OCI-LY7 (cell line): ENCODE measurements at regions not wholly inside any gene's neighbourhood (a gene's known extent, or its start where the extent isn't known, plus 50 kb on each side); places are given as distances from the start of the nearest gene placed in this dataset.
A peak's percentile ranks its signal among the peaks of the same experiment; 100 is the strongest.

Experiments used
- BruUV-seq: library from RNA; stranded (reverse); fragments of 400-500 nt; replicated peaks from 2 replicates; lab custom pipeline; 2021; lab: Mats Ljungman, UMichigan
- CTCF ChIA-PET: fragments of 300-600 bp; sonication (Branson Sonifier 250); formaldehyde crosslinking; loops from one replicate; lab custom pipeline; 2022; ENCODE audit warnings: antibody characterized with exemption; ENCODE audit not compliant: unreplicated experiment; lab: Charles Lee
- POLR2A ChIA-PET: fragments of 300-600 bp; sonication (Branson Sonifier 250); formaldehyde crosslinking; loops from one replicate; lab custom pipeline; 2022; ENCODE audit warnings: antibody characterized with exemption; lab: Charles Lee
- DNase-seq: peaks from one replicate; pipeline ENCODE4 v3.0.0-alpha.2; 2015; ENCODE audit warnings: low spot score
- H2AFZ ChIP-seq: fragments of 200-600 bp; sonication (generic), shearing (Covaris generic); 2 replicates; pipeline ENCODE4 v1.6.1; 2014; ENCODE audit warnings: mild to moderate bottlenecking, antibody characterized with exemption, low read length, moderate library complexity
- H3K27ac ChIP-seq: fragments of 200-600 bp; sonication (generic); 2 replicates; pipeline ENCODE4 v1.5.1; 2014; ENCODE audit warnings: mixed run types, low read depth, mild to moderate bottlenecking, moderate library complexity, low read length, inconsistent platforms; ENCODE audit not compliant: poor library complexity, severe bottlenecking
- H3K36me3 ChIP-seq: fragments of 200-600 bp; sonication (generic); 2 replicates; pipeline ENCODE4 v1.6.1; 2014; ENCODE audit warnings: mild to moderate bottlenecking, antibody characterized with exemption, low read length, moderate library complexity, mixed read lengths; ENCODE audit not compliant: insufficient read depth
- H3K4me1 ChIP-seq: fragments of 200-600 bp; sonication (generic); 2 replicates; pipeline ENCODE4 v1.5.1; 2014; ENCODE audit warnings: mild to moderate bottlenecking, low read length; ENCODE audit not compliant: insufficient read depth, poor library complexity, severe bottlenecking
- H3K4me2 ChIP-seq: fragments of 200-600 bp; sonication (generic); 2 replicates; pipeline ENCODE4 v1.6.1; 2014; ENCODE audit warnings: mild to moderate bottlenecking, low read length
- H3K4me3 ChIP-seq: fragments of 200-600 bp; sonication (generic); 2 replicates; pipeline ENCODE4 v1.5.1; 2014; ENCODE audit warnings: mild to moderate bottlenecking, low read depth, low read length; ENCODE audit not compliant: poor library complexity, severe bottlenecking
- H3K79me2 ChIP-seq: fragments of 200-600 bp; sonication (generic); 2 replicates; pipeline ENCODE4 v1.6.1; 2016; ENCODE audit warnings: low read depth, mild to moderate bottlenecking, low read length, moderate library complexity, mixed read lengths; ENCODE audit not compliant: insufficient read depth
- H3K9me2 ChIP-seq: fragments of 200-600 bp; sonication (generic); 2 replicates; pipeline ENCODE4 v1.6.1; 2016; ENCODE audit warnings: mild to moderate bottlenecking, low read length, mixed read lengths; ENCODE audit not compliant: insufficient read depth
- H3K9me3 ChIP-seq: fragments of 200-600 bp; sonication (generic); 2 replicates; pipeline ENCODE4 v1.6.1; 2014; ENCODE audit warnings: mild to moderate bottlenecking, mixed run types, low read length, mixed read lengths
- H4K20me1 ChIP-seq: fragments of 200-600 bp; sonication (generic); 2 replicates; pipeline ENCODE4 v1.6.1; 2014; ENCODE audit warnings: mild to moderate bottlenecking, antibody characterized with exemption, low read length, moderate library complexity, mixed read lengths; ENCODE audit not compliant: insufficient read depth
- EZH2phosphoT487 ChIP-seq: fragments of 200-600 bp; sonication (generic); IDR thresholded peaks from 2 replicates; pipeline ENCODE4 v1.6.1; 2018; ENCODE audit warnings: low read depth, borderline replicate concordance, mild to moderate bottlenecking, mixed run types, antibody characterized with exemption, low read length, moderate library complexity, mixed read lengths
- intact Hi-C: fragments of 100-400 bp; cut with micrococcal nuclease; formaldehyde crosslinking; loops from one replicate; pipeline ENCODE4 v1.10.0; 2022; ENCODE audit not compliant: unreplicated experiment
- TF ChIP-seq, protein P1 (sequence below): fragments of 200-600 bp; sonication (generic); conservative IDR thresholded peaks from 2 replicates; pipeline ENCODE4 v1.5.1; 2014; ENCODE audit warnings: mild to moderate bottlenecking, antibody characterized with exemption, low read length, moderate library complexity, mixed read lengths

DNA sequence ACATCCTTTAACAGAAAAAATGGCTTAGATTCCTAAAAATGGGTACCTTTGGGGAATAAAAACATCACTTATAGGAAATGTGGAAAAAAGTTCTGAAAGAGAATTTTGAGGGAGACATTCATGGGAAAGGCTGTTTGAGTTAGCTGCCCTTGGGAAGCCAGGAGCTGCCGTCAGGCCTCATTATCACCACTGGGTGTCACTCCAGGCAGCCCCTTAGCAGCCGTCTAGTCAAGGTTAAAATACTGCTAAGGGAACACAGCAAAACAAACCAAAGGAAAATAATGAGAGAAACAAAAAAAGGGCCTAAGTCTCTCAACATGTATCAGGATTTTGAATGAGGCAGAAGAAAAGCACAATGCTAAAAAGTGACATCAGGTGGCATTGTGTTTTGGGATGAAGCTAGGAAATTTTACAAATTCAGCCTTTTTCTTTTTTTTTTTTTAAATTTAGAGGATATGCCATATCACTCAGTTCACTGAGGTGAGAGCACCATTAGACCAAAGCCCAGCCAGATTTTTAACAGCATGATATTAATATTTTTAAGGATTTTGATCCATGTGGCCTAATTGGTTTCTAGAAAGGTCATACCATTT lies 235.3 kb downstream of the GPAT3 start:
- Histone ChIP-seq H3K9me3 (no peaks in the 10 kb centered on the region), H3K9me2 (no peaks in the 10 kb centered on the region), H3K36me3 (no peaks in the 10 kb centered on the region), H3K4me1 (no peaks in the 10 kb centered on the region), H3K4me2 (no peak overlapping the region), H4K20me1 (no peaks in the 10 kb centered on the region), H3K27ac (no peak overlapping the region), H3K4me3 (no peak overlapping the region), H2AFZ (no peak overlapping the region), H3K79me2 (no peaks in the 10 kb centered on the region)
- ChIA-PET POLR2A (interaction anchor here (0.6 to 1.1 kb wide), 3 partner anchors 26 to 379 kb away, joined by 3 to 4 read pairs (median 3); no protein-coding TSS in a partner anchor), CTCF (no interaction called here)
- intact Hi-C loops: no loop called here
- DNase-seq: peak; percentile 14
- TF ChIP-seq EZH2phosphoT487: no peak
- TF ChIP-seq, protein P1, sequence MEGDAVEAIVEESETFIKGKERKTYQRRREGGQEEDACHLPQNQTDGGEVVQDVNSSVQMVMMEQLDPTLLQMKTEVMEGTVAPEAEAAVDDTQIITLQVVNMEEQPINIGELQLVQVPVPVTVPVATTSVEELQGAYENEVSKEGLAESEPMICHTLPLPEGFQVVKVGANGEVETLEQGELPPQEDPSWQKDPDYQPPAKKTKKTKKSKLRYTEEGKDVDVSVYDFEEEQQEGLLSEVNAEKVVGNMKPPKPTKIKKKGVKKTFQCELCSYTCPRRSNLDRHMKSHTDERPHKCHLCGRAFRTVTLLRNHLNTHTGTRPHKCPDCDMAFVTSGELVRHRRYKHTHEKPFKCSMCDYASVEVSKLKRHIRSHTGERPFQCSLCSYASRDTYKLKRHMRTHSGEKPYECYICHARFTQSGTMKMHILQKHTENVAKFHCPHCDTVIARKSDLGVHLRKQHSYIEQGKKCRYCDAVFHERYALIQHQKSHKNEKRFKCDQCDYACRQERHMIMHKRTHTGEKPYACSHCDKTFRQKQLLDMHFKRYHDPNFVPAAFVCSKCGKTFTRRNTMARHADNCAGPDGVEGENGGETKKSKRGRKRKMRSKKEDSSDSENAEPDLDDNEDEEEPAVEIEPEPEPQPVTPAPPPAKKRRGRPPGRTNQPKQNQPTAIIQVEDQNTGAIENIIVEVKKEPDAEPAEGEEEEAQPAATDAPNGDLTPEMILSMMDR: peak; percentile 70
- no TSS peak for BruUV-seq

DNA sequence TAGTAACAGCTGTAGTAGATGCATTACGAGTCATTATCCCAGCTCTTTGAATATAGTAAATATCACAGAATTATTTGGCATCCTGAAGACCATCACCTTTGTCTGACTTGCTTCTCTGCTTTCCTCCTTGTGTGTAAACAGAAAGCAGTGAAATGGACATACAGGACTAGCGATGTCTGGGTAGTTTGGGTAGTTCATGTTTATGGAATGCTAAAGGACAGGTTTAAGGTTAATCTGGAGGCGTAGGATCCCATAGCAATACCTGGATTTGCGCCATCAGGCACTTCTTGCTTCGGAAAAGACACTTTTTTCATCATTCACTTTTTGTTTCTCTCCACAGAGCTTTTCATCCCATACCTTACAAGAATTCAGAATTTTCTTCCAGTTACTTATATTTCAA lies 232.2 kb downstream of the GPAT3 start:
- H3K27ac ChIP-seq: no peak overlapping the region
- no peak overlapping the region for H2AFZ ChIP-seq
- no peaks in the 10 kb centered on the region for H4K20me1 ChIP-seq
- ChIA-PET CTCF (interaction anchor here (1.1 kb wide), 1 partner anchor 10 kb away, joined by 3 read pairs; no protein-coding TSS in a partner anchor), POLR2A (interaction anchor here (0.8 to 1.0 kb wide), 2 partner anchors 14 to 140 kb away, joined by 3 read pairs; no protein-coding TSS in a partner anchor)
- no peak for DNase-seq
- no TSS peak for BruUV-seq
- H3K9me3 ChIP-seq: no peaks in the 10 kb centered on the region
- H3K4me1 ChIP-seq: no peaks in the 10 kb centered on the region
- no peaks in the 10 kb centered on the region for H3K36me3 ChIP-seq
- H3K4me2 ChIP-seq: no peak overlapping the region
- no peaks in the 10 kb centered on the region for H3K9me2 ChIP-seq
- no peak overlapping the region for H3K4me3 ChIP-seq
- intact Hi-C loops: no loop called here
- no peak for TF ChIP-seq EZH2phosphoT487
- TF ChIP-seq, protein P1: no peak
- H3K79me2 ChIP-seq: no peaks in the 10 kb centered on the region

DNA sequence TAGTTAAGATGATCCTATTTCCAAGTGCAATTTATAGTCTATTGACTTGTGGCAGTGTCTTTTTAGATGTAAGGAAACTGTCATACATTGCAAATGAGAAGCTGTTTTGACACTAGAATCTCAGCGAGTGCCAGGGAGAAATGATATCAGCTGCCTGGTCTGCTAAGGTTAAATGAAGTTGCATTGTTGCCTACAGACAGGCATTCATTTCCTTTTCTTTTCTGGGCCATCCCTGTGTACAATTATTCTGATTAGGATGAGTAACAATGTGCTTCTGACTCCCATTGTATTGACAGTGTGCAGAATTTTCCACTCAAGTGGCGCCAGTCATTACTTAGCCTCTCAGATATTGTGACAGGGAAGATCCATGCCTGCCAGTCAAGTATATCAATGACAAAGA lies 231.2 kb downstream of the GPAT3 start:
- POLR2A ChIA-PET: no interaction called here

More for the DNA sequence above, 231.2 kb downstream of the GPAT3 start:
- no peaks in the 10 kb centered on the region for H4K20me1 ChIP-seq
- H3K27ac ChIP-seq: no peak overlapping the region
- no peaks in the 10 kb centered on the region for H3K36me3 ChIP-seq
- BruUV-seq: no TSS peak
- intact Hi-C loops: no loop called here
- H2AFZ ChIP-seq: no peak overlapping the region
- H3K4me1 ChIP-seq: no peaks in the 10 kb centered on the region
- no peak overlapping the region for H3K4me2 ChIP-seq
- H3K79me2 ChIP-seq: no peaks in the 10 kb centered on the region
- no peaks in the 10 kb centered on the region for H3K9me2 ChIP-seq
- no peaks in the 10 kb centered on the region for H3K9me3 ChIP-seq
- TF ChIP-seq EZH2phosphoT487: no peak
- TF ChIP-seq, protein P1: no peak
- no peak for DNase-seq
- no peak overlapping the region for H3K4me3 ChIP-seq
- CTCF ChIA-PET: no interaction called here
